GM12892 (cell line): ENCODE measurements at regions not wholly inside any gene's neighbourhood (a gene's known extent, or its start where the extent isn't known, plus 50 kb on each side); places are given as distances from the start of the nearest gene placed in this dataset.
"Not testable (repeated sequence)": the region's sequence is repeated elsewhere in the genome, so short reads cannot be mapped to it uniquely, and the experiment has no call there.

Source experiments
- DNase-seq: peaks from one replicate; pipeline ENCODE4 v3.0.0; 2011; ENCODE audit not compliant: insufficient read length
- FAIRE-seq: peaks from 2 replicates; lab custom pipeline; 2011; peaks lifted over from hg19 to GRCh38; lab: Jason Lieb, UNC
- POLR2A ChIP-seq: IDR thresholded peaks from 2 replicates; pipeline ENCODE4 v1.6.1; 2011; ENCODE audit warnings: low read depth, low read length, control low read depth
- POLR2AphosphoS5 ChIP-seq: IDR thresholded peaks from 2 replicates; pipeline ENCODE4 v1.6.1; 2011; ENCODE audit warnings: low read depth, low read length, control low read depth
- TAF1 ChIP-seq: IDR thresholded peaks from 2 replicates; pipeline ENCODE4 v1.6.1; 2011; ENCODE audit warnings: low read depth, mild to moderate bottlenecking, control low read depth, low read length, borderline replicate concordance

DNA sequence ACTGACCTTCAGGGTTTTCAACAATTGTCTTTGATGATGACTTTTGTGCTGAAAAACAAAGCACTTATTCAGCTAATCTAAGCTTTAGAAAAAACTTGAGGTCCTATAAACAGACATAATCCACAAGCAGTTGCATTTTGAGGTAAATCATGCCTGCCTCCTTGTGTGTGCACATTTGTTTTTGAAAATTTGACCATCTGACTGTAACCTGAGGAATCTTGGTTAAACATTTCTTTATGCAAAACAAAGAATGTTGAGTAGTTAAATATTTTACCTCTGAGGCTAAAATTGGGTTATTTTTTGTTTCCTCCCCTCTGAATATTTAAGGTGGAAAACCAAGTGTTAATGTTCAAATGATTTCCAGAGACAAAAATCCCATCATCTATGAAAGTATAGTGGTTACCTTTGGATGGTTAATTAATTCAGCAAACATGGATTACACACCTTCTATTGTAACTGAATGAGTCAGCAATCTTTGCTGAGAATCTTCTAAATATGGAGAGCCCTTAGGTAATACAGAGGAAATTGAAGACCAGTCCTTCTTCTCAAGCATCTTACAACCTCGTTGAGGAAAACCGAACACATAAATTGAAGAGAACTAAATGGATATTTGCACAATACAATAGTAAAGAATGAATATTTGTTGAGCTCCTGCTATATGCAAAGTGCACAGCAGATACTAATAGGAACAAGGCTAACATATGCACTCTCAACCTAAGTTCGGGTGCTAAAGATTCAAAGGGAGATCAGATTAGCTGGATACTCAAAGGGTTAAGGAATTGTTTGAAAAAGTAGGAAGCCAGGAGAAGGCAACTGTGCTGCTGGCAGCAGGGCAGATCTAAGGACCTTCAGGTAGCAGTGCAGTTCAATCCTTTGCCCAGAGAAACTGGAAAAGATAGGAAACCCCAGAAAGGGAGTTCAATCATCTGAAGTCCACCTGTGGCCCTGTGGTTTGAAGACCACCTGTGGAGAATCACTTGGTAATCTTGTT is 115.2 kb downstream of the BMP4 start:
- FAIRE-seq (no peak), DNase-seq (no peak)
- TF ChIP-seq POLR2A (no peak), TAF1 (no peak), POLR2AphosphoS5 (no peak)

GRCh38 chr14:53840444-53840843 is 116.2 kb downstream of the BMP4 start:
- TF ChIP-seq TAF1 (no peak), POLR2A (no peak), POLR2AphosphoS5 (no peak)
- FAIRE-seq: no peak
- no peak for DNase-seq

- no peak for TF ChIP-seq POLR2AphosphoS5
- TF ChIP-seq TAF1: no peak
- TF ChIP-seq POLR2A: no peak
- FAIRE-seq (no peak), DNase-seq (no peak)
Observed at GRCh38 chr14:53838374-53838773, 118.3 kb downstream of the BMP4 start.

DNA sequence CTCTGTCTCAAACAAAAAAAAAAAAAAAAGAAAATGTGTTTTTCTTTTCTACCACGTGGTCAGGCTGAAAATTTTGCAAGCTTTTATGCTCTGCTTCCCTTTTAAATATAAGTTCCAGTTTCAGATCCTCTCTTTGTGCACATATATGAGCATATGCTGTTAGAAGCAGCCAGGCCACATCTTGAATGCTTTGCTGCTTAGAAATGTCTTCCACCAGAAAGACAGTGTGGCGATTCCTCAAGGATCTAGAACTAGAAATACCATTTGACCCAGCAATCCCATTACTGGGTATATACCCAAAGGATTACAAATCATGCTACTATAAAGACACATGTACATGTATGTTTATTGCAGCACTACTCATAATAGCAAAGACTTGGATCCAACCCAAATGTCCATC is 119.0 kb downstream of the BMP4 start:
- FAIRE-seq: not testable (repeated sequence)

DNA sequence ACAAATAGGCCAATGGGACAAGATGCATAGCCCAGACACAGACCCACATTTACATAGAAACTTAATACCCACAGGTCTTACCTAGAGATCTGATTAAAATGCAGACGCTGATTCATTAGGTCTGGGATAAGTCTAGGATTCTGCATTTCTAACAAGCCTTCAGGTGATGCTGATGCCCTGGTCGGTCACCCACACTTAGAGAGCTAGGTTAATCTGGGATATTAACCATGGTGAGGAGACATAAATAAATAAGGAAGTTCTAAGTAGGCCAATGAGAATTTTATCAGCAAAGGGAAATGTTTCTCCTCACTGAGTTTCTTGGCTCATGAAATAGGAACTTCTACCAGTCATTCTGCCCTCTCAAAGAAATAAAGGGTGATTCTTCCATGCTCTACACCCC is 120.1 kb downstream of the BMP4 start:
- no peak for TF ChIP-seq POLR2A
- TF ChIP-seq TAF1: no peak
- no peak for TF ChIP-seq POLR2AphosphoS5
- DNase-seq (no peak), FAIRE-seq (no peak)

More for the DNA sequence above, 119.0 kb downstream of the BMP4 start:
- not testable (repeated sequence) for DNase-seq

DNA sequence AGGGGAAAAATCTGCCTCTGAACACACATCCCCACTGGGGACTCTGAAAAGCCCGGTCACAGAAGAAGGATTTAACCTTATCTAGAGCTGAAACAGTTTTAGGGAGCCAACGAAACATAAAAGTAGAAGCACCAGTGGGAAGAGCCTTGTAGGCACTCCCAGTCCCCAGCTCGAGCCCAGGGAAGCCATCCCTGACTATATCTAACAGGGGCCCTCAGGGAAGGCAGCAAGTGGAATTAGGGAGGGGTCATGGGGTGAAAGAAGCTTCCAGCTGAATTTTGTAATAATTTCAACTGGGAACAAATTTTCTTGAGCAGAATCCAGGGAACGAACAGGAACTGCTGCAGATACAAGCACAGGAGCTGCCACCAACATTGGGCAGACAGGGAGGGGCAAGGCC is 127.8 kb downstream of the BMP4 start:
- FAIRE-seq (no peak), DNase-seq (no peak)
- TF ChIP-seq POLR2A (no peak), TAF1 (no peak), POLR2AphosphoS5 (no peak)

- FAIRE-seq (no peak), DNase-seq (no peak)
- TF ChIP-seq POLR2A (no peak), TAF1 (no peak), POLR2AphosphoS5 (no peak)
Observed at GRCh38 chr14:53824061-53824460, 132.6 kb downstream of the BMP4 start.

DNA sequence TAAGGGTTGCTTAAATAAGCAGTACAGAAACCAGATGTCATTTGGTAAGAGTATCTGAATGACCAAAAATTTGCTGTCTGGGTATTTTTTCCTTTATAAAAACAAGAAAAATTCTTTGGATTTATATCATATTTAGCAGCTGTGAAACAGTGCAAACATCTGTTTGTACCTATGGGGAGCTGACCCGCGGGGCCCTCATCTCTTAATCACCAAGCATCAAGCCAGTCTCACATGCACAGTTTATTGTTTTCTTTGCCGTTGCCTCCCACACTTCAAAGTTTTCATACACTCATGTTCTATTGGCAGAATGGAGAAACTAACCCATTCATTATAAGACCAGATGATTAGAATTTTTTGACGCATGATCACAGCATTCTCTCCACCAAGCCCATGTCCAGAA is 142.2 kb downstream of the BMP4 start:
- no peak for DNase-seq
- FAIRE-seq: no peak
- TF ChIP-seq TAF1: no peak
- no peak for TF ChIP-seq POLR2A
- TF ChIP-seq POLR2AphosphoS5: no peak

DNA sequence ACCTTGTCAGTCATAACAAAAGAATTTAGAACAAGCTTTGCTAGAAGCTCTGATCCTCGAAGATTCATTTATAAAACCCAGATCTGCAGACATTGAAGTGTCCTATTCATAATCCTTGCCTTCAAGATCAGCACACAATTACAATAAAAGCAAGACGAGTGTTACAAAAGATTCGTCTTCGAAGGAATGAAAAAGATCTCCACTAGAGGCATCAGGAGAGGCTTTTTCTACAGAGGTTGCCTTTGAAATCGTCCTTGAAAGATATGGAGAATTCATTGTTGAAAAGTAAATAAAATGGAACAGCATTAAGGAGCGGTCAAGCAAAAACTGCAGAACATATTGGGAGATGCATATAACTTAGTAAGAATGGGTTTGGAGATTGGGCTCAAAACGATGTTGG is 146.4 kb downstream of the BMP4 start:
- TF ChIP-seq TAF1: no peak
- no peak for FAIRE-seq
- DNase-seq: no peak

GRCh38 chr14:53808042-53808441 is 148.6 kb downstream of the BMP4 start:
- FAIRE-seq (no peak), DNase-seq (no peak)
- TF ChIP-seq POLR2A (no peak), TAF1 (no peak), POLR2AphosphoS5 (no peak)

- no peak for FAIRE-seq
- no peak for TF ChIP-seq POLR2AphosphoS5
- TF ChIP-seq TAF1: no peak
- no peak for TF ChIP-seq POLR2A
- DNase-seq: no peak
Observed at GRCh38 chr14:53807542-53807941, 149.1 kb downstream of the BMP4 start.

DNA sequence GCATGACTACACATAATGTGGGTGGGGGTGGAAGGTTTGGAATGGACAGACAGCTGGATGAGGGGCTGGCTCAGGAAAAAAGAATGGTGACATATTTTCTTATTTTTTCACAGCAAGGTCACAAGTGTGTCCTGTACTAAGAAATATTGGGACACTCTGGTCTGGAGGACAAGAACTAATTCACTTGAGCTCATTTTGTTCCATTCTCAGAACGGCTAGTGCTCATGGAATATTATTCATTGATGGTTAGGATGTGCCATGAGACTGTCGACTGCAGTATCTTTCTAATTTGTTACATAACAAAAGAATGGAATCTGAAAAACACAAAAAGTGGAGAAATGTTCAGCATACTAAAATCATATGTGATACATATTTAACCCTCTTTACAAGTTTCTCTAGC is 149.5 kb downstream of the BMP4 start:
- FAIRE-seq (no peak), DNase-seq (no peak)
- TF ChIP-seq POLR2A (no peak), TAF1 (no peak), POLR2AphosphoS5 (no peak)

DNA sequence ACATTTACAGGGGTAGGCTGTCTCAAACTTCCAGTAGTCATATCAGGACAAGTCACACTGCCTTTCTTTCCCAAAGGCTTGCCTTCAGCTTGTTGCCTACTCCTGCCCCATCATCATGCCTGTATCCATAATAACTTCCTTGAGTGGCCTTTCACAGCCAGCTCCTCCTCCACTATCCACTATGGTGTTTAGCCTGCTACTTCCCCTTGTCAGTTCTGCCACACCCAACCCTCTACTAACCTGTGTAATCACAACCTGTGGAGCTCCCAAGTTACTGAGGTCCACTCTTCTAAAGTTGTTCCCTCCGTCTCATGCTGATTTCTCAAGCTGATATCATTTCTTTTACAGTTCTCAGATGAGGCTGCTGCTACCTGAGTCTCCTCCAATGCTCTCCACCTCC is 159.9 kb downstream of the BMP4 start:
- DNase-seq (no peak), FAIRE-seq (no peak)
- TF ChIP-seq POLR2A (no peak), POLR2AphosphoS5 (no peak), TAF1 (no peak)
